VCaP (cell line): ENCODE measurements at regions not wholly inside any gene's neighbourhood (a gene's known extent, or its start where the extent isn't known, plus 50 kb on each side); places are given as distances from the start of the nearest gene placed in this dataset.
A peak's percentile ranks its signal among the peaks of the same experiment; 100 is the strongest.

ENCODE experiments used
- H3K27ac ChIP-seq: fragments of 450-650 bp; 2 replicates; pipeline ENCODE4 v1.5.1; 2017
- TF ChIP-seq, protein P1 (sequence below): fragments of 450-650 bp; conservative IDR thresholded peaks from 2 replicates; pipeline ENCODE4 v1.5.1; 2017; ENCODE audit warnings: mild to moderate bottlenecking, moderate library complexity

DNA sequence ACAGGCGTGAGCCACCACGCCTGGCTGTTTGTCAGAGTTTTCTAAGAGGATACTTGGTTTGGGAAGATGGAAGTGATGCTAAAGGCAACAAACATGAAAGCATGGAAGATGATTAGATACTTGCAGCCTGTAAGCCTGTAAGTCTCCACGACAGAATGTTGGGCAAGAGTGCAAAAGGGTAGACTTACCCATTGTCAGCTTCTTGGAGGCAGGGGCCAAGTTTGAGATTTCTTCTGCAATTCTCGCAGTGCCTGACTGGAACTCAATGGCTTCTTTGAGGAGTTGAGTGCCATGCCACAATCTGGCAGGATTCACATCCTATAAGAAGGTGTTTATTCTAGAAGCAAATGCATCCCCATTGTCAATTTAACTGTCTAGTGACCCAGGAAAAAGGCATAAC, 70.1 kb upstream of the EFEMP1 start:
- TF ChIP-seq, protein P1, sequence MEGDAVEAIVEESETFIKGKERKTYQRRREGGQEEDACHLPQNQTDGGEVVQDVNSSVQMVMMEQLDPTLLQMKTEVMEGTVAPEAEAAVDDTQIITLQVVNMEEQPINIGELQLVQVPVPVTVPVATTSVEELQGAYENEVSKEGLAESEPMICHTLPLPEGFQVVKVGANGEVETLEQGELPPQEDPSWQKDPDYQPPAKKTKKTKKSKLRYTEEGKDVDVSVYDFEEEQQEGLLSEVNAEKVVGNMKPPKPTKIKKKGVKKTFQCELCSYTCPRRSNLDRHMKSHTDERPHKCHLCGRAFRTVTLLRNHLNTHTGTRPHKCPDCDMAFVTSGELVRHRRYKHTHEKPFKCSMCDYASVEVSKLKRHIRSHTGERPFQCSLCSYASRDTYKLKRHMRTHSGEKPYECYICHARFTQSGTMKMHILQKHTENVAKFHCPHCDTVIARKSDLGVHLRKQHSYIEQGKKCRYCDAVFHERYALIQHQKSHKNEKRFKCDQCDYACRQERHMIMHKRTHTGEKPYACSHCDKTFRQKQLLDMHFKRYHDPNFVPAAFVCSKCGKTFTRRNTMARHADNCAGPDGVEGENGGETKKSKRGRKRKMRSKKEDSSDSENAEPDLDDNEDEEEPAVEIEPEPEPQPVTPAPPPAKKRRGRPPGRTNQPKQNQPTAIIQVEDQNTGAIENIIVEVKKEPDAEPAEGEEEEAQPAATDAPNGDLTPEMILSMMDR, result no peak
- no peak overlapping the region; the same call in 1 of the 2 replicates for H3K27ac ChIP-seq

GRCh38 chr2:55995211-55995610, 71.6 kb upstream of the EFEMP1 start:
- H3K27ac ChIP-seq, result peak overlapping the region; percentile 67
- TF ChIP-seq, protein P1, result no peak

- H3K27ac ChIP-seq, result peak overlapping the region; percentile 67
- TF ChIP-seq, protein P1, result no peak
Observed at GRCh38 chr2:55995902-55996301, 72.3 kb upstream of the EFEMP1 start.

GRCh38 chr2:55999231-55999630, 75.6 kb upstream of the EFEMP1 start:
- H3K27ac ChIP-seq, result no peak overlapping the region

GRCh38 chr2:55999790-56000189, 76.2 kb upstream of the EFEMP1 start:
- H3K27ac ChIP-seq, result no peak overlapping the region
- TF ChIP-seq, protein P1, result no peak

More at GRCh38 chr2:55999231-55999630, 75.6 kb upstream of the EFEMP1 start:
- TF ChIP-seq, protein P1, result no peak

DNA sequence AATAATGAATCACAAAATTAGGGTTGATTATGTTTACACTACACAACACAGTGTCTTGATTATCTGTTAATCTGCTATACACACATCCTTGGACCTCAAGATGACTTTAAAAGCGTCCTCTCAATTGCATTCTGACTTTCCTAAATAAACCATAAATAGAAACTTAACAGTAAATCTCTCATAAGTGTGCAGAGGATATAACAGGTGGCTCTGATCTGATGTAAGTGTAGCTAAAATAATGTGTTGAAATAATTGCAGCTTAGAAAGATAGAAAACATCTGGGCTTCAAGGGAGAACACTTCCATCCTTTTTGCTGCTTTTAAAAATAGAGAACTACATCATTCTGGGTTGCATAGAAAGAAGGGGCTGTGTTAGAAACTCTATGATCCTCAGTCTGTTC, 78.4 kb upstream of the EFEMP1 start:
- TF ChIP-seq, protein P1, result no peak
- H3K27ac ChIP-seq, result no peak overlapping the region

DNA sequence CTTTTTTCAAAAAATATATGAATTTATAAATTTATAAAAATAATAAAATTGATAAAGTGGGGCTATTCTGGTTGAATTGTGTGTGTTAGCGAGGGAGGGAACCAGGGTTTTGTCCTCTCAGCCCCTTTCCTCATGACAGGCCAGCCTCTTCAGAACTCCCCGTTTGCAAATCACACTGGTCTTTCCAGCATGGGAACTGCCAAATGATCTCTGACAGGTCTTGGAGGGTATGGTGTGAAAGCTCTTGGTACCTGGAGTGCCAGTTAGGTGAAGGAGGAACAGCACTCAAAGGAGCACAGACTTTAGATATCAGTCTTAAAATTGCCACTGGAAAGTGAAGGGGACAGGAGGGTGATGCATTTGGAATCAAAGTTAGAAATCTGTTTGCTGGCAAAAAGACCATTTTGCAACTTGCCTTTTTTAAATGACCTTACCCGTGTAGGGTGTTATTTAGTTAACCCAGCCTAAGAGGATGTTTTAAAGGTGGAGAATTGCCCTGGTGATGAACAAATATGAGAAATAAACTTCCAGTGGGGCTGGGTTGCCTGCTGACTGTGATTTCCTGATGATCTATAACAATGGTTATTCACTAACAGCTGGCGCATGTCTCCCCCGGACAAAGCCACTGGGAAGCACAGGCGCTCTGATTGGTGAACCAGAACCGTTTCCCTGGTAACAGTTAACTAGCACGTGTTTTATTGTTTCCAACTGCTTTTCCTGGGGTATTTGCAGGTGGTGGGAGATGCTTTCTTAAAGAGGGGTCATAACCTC, 85.3 kb upstream of the EFEMP1 start:
- TF ChIP-seq, protein P1, result no peak
- H3K27ac ChIP-seq, result peak overlapping the region; percentile 21
